Mammary epithelial cell (primary cell): ENCODE measurements at regions not wholly inside any gene's neighbourhood (a gene's known extent, or its start where the extent isn't known, plus 50 kb on each side); places are given as distances from the start of the nearest gene placed in this dataset.

Experiments
- EZH2 ChIP-seq: IDR thresholded peaks from 2 replicates; pipeline ENCODE4 v1.6.1; 2012; ENCODE audit warnings: low read length, inconsistent platforms, borderline replicate concordance
- TF ChIP-seq, protein P1 (sequence below), 2 donors: IDR thresholded peaks in 1 of 2; conservative IDR thresholded peaks in 1 of 2; 2 replicates each; pipeline ENCODE4 v1.5.1; 2011 to 2012; ENCODE audit warnings: inconsistent platforms in 2 of 2, low read length in 2 of 2, mild to moderate bottlenecking in 2 of 2, control low read depth in 1 of 2, low read depth in 1 of 2; ENCODE audit not compliant: insufficient read depth in 1 of 2; ENCODE audit errors: extremely low read depth in 1 of 2

DNA sequence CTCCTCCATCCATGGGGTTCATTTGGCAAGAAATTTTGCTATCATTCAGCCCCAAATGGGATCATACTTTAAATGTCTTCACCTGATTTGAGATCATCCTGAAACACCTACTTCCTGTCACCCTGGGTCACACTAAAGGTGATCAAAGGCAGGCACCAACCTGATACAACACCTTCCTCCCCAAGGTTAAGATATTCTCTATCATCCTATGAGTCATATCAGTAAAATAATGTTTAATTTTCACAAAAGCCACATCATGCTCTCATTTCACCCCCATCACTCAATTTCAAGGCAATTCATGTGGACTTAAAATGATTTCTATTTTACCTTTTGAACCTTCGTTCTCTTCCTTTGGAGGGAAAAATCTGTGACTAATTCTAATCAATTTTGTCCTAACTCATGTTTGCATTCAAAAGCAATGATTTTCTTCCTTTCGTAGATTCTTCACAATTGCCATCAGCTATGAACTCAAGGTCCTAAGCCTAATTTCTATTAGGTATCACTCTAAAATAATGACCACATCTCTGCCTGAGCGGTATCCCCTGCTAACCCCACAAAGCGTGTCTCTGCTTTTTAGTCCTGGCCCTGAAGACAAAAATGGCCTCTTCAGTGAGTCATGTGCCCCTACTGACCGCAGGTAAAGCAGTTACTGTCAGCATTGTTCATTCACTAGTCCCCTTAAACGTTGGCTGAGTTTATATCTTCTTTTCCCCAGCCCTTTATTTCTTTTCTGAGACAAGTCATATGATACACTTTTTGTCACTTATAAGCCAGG lies 139.0 kb downstream of the SPRY2 start:
- TF ChIP-seq, protein P1, sequence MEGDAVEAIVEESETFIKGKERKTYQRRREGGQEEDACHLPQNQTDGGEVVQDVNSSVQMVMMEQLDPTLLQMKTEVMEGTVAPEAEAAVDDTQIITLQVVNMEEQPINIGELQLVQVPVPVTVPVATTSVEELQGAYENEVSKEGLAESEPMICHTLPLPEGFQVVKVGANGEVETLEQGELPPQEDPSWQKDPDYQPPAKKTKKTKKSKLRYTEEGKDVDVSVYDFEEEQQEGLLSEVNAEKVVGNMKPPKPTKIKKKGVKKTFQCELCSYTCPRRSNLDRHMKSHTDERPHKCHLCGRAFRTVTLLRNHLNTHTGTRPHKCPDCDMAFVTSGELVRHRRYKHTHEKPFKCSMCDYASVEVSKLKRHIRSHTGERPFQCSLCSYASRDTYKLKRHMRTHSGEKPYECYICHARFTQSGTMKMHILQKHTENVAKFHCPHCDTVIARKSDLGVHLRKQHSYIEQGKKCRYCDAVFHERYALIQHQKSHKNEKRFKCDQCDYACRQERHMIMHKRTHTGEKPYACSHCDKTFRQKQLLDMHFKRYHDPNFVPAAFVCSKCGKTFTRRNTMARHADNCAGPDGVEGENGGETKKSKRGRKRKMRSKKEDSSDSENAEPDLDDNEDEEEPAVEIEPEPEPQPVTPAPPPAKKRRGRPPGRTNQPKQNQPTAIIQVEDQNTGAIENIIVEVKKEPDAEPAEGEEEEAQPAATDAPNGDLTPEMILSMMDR (conservative IDR thresholded peaks at IDR 0.05 in 1 of 2, IDR thresholded peaks at IDR 0.05 in 1 of 2; ENCODE audit: extremely low read depth in 1 of 2, insufficient read depth in 1 of 2, low read depth in 1 of 2, low read length in 2 of 2) = no peak
- TF ChIP-seq EZH2 = no peak
